HEK293 (cell line): ENCODE measurements at regions not wholly inside any gene's neighbourhood (a gene's known extent, or its start where the extent isn't known, plus 50 kb on each side); places are given as distances from the start of the nearest gene placed in this dataset.

Source experiments
- CTCF ChIA-PET: fragments of 350-600 bp; formaldehyde crosslinking; extraction: SDS; loops from one replicate; lab custom pipeline; 2021; ENCODE audit warnings: antibody characterized with exemption; lab: Yijun Ruan, JAX
- POLR2A ChIA-PET: fragments of 300-600 bp; formaldehyde crosslinking; extraction: SDS; loops from one replicate; lab custom pipeline; 2020; ENCODE audit warnings: antibody characterized with exemption, inconsistent platforms; lab: Yijun Ruan, JAX
- H3K27ac ChIP-seq: fragments of 200-500 bp; sonication (Bioruptor generic); 2 replicates; pipeline ENCODE4 v1.5.1; 2014; ENCODE audit warnings: low read depth, low read length, control low read depth, inconsistent platforms; ENCODE audit errors: extremely low read depth
- H3K36me3 ChIP-seq, 2 experiments: fragments of 200-500 bp in 1 of 2; sonication (Bioruptor generic) in 1 of 2; 1 replicate in 1 of 2; 2 replicates in 1 of 2; pipeline ENCODE4 v1.5.1; 2014 to 2017; ENCODE audit warnings: inconsistent platforms in 2 of 2, low read length in 2 of 2; ENCODE audit not compliant: control insufficient read depth in 2 of 2, insufficient read depth in 1 of 2
- H3K4me1 ChIP-seq: fragments of 200-500 bp; sonication (Bioruptor generic); 2 replicates; pipeline ENCODE4 v1.5.1; 2014; ENCODE audit warnings: mild to moderate bottlenecking, low read length, inconsistent platforms; ENCODE audit not compliant: control insufficient read depth, insufficient read depth
- H3K4me3 ChIP-seq: 2 replicates; pipeline ENCODE4 v1.5.1; 2011; ENCODE audit warnings: low read depth, mild to moderate bottlenecking, control low read depth, low read length, moderate library complexity
- H3K9me3 ChIP-seq: fragments of 200-500 bp; sonication (Bioruptor generic); 2 replicates; pipeline ENCODE4 v1.5.1; 2014; ENCODE audit warnings: low read depth, low read length, inconsistent platforms; ENCODE audit not compliant: control insufficient read depth, insufficient read depth
- HOXC10 ChIP-seq: sonication (generic); formaldehyde crosslinking; IDR thresholded peaks from 2 replicates; pipeline ENCODE4 v1.8.1; 2023; ENCODE audit warnings: mild to moderate bottlenecking, missing genetic modification reagents
- IKZF3 ChIP-seq: fragments of 450-650 bp; IDR thresholded peaks from 2 replicates; pipeline ENCODE4 v1.5.0; 2018; ENCODE audit warnings: missing biosample characterization, mild to moderate bottlenecking, missing genetic modification characterization, moderate library complexity
- KLF16 ChIP-seq: fragments of 450-650 bp; formaldehyde crosslinking; IDR thresholded peaks from 2 replicates; pipeline ENCODE4 v1.5.1; 2017; ENCODE audit warnings: missing biosample characterization, missing genetic modification characterization
- ZNF10 ChIP-seq: fragments of 450-650 bp; formaldehyde crosslinking; IDR thresholded peaks from 2 replicates; pipeline ENCODE4 v1.5.1; 2017; ENCODE audit warnings: missing biosample characterization, missing genetic modification characterization
- ZNF138 ChIP-seq: fragments of 450-650 bp; formaldehyde crosslinking; IDR thresholded peaks from 2 replicates; pipeline ENCODE4 v1.5.1; 2016; ENCODE audit warnings: missing biosample characterization, missing genetic modification characterization, borderline replicate concordance
- ZNF211 ChIP-seq: fragments of 450-650 bp; formaldehyde crosslinking; IDR thresholded peaks from 2 replicates; pipeline ENCODE4 v1.5.1; 2016; ENCODE audit warnings: low read depth, missing biosample characterization, missing genetic modification characterization
- ZNF302 ChIP-seq: fragments of 450-650 bp; formaldehyde crosslinking; IDR thresholded peaks from 2 replicates; pipeline ENCODE4 v1.5.1; 2016; ENCODE audit warnings: missing biosample characterization, missing genetic modification characterization, low read depth
- ZNF354C ChIP-seq: fragments of 450-650 bp; formaldehyde crosslinking; IDR thresholded peaks from 2 replicates; pipeline ENCODE4 v1.5.1; 2016; ENCODE audit warnings: missing biosample characterization, missing genetic modification characterization, low read depth, borderline replicate concordance
- ZNF48 ChIP-seq: fragments of 450-650 bp; formaldehyde crosslinking; IDR thresholded peaks from 2 replicates; pipeline ENCODE4 v1.5.1; 2016; ENCODE audit warnings: missing biosample characterization, missing genetic modification characterization
- ZNF571 ChIP-seq: fragments of 450-650 bp; formaldehyde crosslinking; IDR thresholded peaks from 2 replicates; pipeline ENCODE4 v1.5.0; 2017; ENCODE audit warnings: missing biosample characterization, missing genetic modification characterization
- ZNF785 ChIP-seq: fragments of 450-650 bp; formaldehyde crosslinking; IDR thresholded peaks from 2 replicates; pipeline ENCODE4 v1.5.1; 2016; ENCODE audit warnings: missing biosample characterization, missing genetic modification characterization
- ZSCAN16 ChIP-seq: fragments of 450-650 bp; formaldehyde crosslinking; IDR thresholded peaks from 2 replicates; pipeline ENCODE4 v1.5.1; 2016; ENCODE audit warnings: missing biosample characterization, missing genetic modification characterization
- TF ChIP-seq, protein P1 (sequence below): fragments of 450-650 bp; formaldehyde crosslinking; IDR thresholded peaks from 2 replicates; pipeline ENCODE4 v1.5.1; 2016; ENCODE audit warnings: missing biosample characterization, missing genetic modification characterization
- TF ChIP-seq, protein P2 (sequence below): fragments of 450-650 bp; formaldehyde crosslinking; IDR thresholded peaks from 2 replicates; pipeline ENCODE4 v1.5.1; 2016; ENCODE audit warnings: missing biosample characterization, missing genetic modification characterization, borderline replicate concordance
- TF ChIP-seq, protein P3 (sequence below): fragments of 450-650 bp; formaldehyde crosslinking; IDR thresholded peaks from 2 replicates; pipeline ENCODE4 v1.5.1; 2016; ENCODE audit warnings: missing biosample characterization, missing genetic modification characterization
- TF ChIP-seq, protein P4 (sequence below): fragments of 450-650 bp; formaldehyde crosslinking; IDR thresholded peaks from 2 replicates; pipeline ENCODE4 v1.5.1; 2016; ENCODE audit warnings: missing biosample characterization, missing genetic modification characterization
- TF ChIP-seq, protein P5 (sequence below): fragments of 450-650 bp; formaldehyde crosslinking; IDR thresholded peaks from 2 replicates; pipeline ENCODE4 v1.5.1; 2017; ENCODE audit warnings: missing biosample characterization, mild to moderate bottlenecking, missing genetic modification characterization, moderate library complexity
- TF ChIP-seq, protein P6 (sequence below): fragments of 450-650 bp; formaldehyde crosslinking; IDR thresholded peaks from 2 replicates; pipeline ENCODE4 v1.5.1; 2016; ENCODE audit warnings: missing biosample characterization, missing genetic modification characterization
- TF ChIP-seq, protein P7 (sequence below): fragments of 450-650 bp; formaldehyde crosslinking; IDR thresholded peaks from 2 replicates; pipeline ENCODE4 v1.5.1; 2016; ENCODE audit warnings: missing biosample characterization, missing genetic modification characterization

DNA sequence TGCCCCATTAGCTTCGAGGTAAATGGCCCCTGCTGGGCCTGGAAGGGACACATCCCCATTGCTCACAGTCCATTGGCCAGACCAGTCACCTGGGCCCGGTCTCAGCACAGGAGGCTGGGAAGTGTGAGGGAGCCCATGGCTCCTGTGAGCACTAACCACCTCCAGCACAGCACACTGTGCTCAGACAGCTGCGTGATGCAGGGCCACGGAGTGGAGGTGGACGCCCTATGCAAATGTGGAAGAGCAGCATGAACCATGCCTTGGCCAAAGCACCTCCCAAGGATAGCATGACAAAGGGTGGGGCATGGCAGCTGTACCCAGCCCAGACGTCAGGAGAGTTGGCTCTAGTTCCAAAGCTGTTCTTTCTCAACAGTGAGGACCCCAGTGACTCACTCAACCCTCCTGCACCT is 120.1 kb upstream of the ZMIZ1 start:
- no peaks in the 10 kb centered on the region for H3K4me1 ChIP-seq
- no peaks in the 10 kb centered on the region for H3K36me3 ChIP-seq
- CTCF ChIA-PET, result no interaction called here
- H3K4me3 ChIP-seq, result no peak overlapping the region
- H3K27ac ChIP-seq, result no peak overlapping the region
- no peaks in the 10 kb centered on the region for H3K9me3 ChIP-seq
- POLR2A ChIA-PET, result no interaction called here
- TF ChIP-seq, protein P1, sequence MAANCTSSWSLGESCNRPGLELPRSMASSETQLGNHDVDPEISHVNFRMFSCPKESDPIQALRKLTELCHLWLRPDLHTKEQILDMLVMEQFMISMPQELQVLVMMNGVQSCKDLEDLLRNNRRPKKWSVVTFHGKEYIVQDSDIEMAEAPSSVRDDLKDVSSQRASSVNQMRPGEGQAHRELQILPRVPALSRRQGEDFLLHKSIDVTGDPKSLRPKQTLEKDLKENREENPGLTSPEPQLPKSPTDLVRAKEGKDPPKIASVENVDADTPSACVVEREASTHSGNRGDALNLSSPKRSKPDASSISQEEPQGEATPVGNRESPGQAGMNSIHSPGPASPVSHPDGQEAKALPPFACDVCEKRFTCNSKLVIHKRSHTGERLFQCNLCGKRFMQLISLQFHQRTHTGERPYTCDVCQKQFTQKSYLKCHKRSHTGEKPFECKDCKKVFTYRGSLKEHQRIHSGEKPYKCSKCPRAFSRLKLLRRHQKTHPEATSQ (tag by site-specific recombination), result no peak
- no peak for TF ChIP-seq ZNF138 (tag by site-specific recombination)
- no peak for TF ChIP-seq ZSCAN16 (tag by site-specific recombination)
- TF ChIP-seq ZNF302 (tag by site-specific recombination), result no peak
- no peak for TF ChIP-seq ZNF785 (tag by site-specific recombination)
- TF ChIP-seq ZNF48 (tag by site-specific recombination), result no peak
- no peak for TF ChIP-seq IKZF3 (tag by site-specific recombination)
- TF ChIP-seq, protein P2, sequence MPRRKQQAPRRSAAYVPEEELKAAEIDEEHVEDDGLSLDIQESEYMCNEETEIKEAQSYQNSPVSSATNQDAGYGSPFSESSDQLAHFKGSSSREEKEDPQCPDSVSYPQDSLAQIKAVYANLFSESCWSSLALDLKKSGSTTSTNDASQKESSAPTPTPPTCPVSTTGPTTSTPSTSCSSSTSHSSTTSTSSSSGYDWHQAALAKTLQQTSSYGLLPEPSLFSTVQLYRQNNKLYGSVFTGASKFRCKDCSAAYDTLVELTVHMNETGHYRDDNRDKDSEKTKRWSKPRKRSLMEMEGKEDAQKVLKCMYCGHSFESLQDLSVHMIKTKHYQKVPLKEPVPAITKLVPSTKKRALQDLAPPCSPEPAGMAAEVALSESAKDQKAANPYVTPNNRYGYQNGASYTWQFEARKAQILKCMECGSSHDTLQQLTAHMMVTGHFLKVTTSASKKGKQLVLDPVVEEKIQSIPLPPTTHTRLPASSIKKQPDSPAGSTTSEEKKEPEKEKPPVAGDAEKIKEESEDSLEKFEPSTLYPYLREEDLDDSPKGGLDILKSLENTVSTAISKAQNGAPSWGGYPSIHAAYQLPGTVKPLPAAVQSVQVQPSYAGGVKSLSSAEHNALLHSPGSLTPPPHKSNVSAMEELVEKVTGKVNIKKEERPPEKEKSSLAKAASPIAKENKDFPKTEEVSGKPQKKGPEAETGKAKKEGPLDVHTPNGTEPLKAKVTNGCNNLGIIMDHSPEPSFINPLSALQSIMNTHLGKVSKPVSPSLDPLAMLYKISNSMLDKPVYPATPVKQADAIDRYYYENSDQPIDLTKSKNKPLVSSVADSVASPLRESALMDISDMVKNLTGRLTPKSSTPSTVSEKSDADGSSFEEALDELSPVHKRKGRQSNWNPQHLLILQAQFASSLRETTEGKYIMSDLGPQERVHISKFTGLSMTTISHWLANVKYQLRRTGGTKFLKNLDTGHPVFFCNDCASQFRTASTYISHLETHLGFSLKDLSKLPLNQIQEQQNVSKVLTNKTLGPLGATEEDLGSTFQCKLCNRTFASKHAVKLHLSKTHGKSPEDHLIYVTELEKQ (tag by site-specific recombination), result no peak
- no peak for TF ChIP-seq KLF16 (tag by site-specific recombination)
- TF ChIP-seq ZNF211 (tag by site-specific recombination), result no peak
- no peak for TF ChIP-seq ZNF354C (tag by site-specific recombination)
- no peak for TF ChIP-seq HOXC10 (CRISPR knock-in tag)
- TF ChIP-seq, protein P3, sequence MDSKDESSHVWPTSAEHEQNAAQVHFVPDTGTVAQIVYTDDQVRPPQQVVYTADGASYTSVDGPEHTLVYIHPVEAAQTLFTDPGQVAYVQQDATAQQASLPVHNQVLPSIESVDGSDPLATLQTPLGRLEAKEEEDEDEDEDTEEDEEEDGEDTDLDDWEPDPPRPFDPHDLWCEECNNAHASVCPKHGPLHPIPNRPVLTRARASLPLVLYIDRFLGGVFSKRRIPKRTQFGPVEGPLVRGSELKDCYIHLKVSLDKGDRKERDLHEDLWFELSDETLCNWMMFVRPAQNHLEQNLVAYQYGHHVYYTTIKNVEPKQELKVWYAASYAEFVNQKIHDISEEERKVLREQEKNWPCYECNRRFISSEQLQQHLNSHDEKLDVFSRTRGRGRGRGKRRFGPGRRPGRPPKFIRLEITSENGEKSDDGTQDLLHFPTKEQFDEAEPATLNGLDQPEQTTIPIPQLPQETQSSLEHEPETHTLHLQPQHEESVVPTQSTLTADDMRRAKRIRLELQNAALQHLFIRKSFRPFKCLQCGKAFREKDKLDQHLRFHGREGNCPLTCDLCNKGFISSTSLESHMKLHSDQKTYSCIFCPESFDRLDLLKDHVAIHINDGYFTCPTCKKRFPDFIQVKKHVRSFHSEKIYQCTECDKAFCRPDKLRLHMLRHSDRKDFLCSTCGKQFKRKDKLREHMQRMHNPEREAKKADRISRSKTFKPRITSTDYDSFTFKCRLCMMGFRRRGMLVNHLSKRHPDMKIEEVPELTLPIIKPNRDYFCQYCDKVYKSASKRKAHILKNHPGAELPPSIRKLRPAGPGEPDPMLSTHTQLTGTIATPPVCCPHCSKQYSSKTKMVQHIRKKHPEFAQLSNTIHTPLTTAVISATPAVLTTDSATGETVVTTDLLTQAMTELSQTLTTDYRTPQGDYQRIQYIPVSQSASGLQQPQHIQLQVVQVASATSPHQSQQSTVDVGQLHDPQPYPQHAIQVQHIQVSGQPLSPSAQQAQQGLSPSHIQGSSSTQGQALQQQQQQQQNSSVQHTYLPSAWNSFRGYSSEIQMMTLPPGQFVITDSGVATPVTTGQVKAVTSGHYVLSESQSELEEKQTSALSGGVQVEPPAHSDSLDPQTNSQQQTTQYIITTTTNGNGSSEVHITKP (tag by site-specific recombination), result no peak
- TF ChIP-seq, protein P4, sequence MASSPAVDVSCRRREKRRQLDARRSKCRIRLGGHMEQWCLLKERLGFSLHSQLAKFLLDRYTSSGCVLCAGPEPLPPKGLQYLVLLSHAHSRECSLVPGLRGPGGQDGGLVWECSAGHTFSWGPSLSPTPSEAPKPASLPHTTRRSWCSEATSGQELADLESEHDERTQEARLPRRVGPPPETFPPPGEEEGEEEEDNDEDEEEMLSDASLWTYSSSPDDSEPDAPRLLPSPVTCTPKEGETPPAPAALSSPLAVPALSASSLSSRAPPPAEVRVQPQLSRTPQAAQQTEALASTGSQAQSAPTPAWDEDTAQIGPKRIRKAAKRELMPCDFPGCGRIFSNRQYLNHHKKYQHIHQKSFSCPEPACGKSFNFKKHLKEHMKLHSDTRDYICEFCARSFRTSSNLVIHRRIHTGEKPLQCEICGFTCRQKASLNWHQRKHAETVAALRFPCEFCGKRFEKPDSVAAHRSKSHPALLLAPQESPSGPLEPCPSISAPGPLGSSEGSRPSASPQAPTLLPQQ (tag by site-specific recombination), result no peak
- TF ChIP-seq ZNF571 (tag by site-specific recombination), result no peak
- TF ChIP-seq, protein P5, sequence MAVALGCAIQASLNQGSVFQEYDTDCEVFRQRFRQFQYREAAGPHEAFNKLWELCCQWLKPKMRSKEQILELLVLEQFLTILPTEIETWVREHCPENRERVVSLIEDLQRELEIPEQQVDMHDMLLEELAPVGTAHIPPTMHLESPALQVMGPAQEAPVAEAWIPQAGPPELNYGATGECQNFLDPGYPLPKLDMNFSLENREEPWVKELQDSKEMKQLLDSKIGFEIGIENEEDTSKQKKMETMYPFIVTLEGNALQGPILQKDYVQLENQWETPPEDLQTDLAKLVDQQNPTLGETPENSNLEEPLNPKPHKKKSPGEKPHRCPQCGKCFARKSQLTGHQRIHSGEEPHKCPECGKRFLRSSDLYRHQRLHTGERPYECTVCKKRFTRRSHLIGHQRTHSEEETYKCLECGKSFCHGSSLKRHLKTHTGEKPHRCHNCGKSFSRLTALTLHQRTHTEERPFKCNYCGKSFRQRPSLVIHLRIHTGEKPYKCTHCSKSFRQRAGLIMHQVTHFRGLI (tag by site-specific recombination), result no peak
- TF ChIP-seq, protein P6, sequence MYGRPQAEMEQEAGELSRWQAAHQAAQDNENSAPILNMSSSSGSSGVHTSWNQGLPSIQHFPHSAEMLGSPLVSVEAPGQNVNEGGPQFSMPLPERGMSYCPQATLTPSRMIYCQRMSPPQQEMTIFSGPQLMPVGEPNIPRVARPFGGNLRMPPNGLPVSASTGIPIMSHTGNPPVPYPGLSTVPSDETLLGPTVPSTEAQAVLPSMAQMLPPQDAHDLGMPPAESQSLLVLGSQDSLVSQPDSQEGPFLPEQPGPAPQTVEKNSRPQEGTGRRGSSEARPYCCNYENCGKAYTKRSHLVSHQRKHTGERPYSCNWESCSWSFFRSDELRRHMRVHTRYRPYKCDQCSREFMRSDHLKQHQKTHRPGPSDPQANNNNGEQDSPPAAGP (tag by site-specific recombination), result no peak
- TF ChIP-seq ZNF10, result no peak
- TF ChIP-seq, protein P7, sequence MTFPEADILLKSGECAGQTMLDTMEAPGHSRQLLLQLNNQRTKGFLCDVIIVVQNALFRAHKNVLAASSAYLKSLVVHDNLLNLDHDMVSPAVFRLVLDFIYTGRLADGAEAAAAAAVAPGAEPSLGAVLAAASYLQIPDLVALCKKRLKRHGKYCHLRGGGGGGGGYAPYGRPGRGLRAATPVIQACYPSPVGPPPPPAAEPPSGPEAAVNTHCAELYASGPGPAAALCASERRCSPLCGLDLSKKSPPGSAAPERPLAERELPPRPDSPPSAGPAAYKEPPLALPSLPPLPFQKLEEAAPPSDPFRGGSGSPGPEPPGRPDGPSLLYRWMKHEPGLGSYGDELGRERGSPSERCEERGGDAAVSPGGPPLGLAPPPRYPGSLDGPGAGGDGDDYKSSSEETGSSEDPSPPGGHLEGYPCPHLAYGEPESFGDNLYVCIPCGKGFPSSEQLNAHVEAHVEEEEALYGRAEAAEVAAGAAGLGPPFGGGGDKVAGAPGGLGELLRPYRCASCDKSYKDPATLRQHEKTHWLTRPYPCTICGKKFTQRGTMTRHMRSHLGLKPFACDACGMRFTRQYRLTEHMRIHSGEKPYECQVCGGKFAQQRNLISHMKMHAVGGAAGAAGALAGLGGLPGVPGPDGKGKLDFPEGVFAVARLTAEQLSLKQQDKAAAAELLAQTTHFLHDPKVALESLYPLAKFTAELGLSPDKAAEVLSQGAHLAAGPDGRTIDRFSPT (tag by site-specific recombination), result no peak
